Gastroesophageal sphincter (tissue), 4 donors: ENCODE measurements at regions not wholly inside any gene's neighbourhood (a gene's known extent, or its start where the extent isn't known, plus 50 kb on each side); places are given as distances from the start of the nearest gene placed in this dataset.

Experiments used
- ATAC-seq: fragments of 150-250 bp; one replicate; pipeline ENCODE4 v1.9.1; 2016; ENCODE audit warnings: mild to moderate bottlenecking, moderate library complexity
- H3K27ac ChIP-seq, 4 donors: fragments of 200-600 bp; sonication (generic) in 3 of 4; 1 replicate in 3 of 4; 2 replicates in 1 of 4; pipeline ENCODE4 v1.5.1; 2016 to 2019
- H3K27me3 ChIP-seq: fragments of 200-600 bp; sonication (generic); one replicate; pipeline ENCODE4 v1.5.1; 2019
- H3K36me3 ChIP-seq, 2 donors: fragments of 200-600 bp; sonication (generic); one replicate each; pipeline ENCODE4 v1.5.1; 2019; ENCODE audit warnings: control low read depth in 1 of 2
- H3K4me1 ChIP-seq, 3 donors: fragments of 200-600 bp; sonication (generic); 1 replicate in 2 of 3; 2 replicates in 1 of 3; pipeline ENCODE4 v1.5.1; 2016 to 2019; ENCODE audit warnings: control low read depth in 2 of 3
- H3K4me3 ChIP-seq, 2 donors: fragments of 200-600 bp; sonication (generic); one replicate each; pipeline ENCODE4 v1.5.1; 2019; ENCODE audit warnings: mild to moderate bottlenecking in 1 of 2, moderate library complexity in 1 of 2
- H3K9me3 ChIP-seq, 3 donors: fragments of 200-600 bp; sonication (generic); one replicate each; pipeline ENCODE4 v1.5.1; 2017 to 2019; ENCODE audit warnings: control low read depth in 2 of 3
- EP300 ChIP-seq: sonication (generic); formaldehyde crosslinking; IDR thresholded peaks from one replicate; pipeline ENCODE4 v1.6.1; 2017; ENCODE audit warnings: antibody characterized with exemption, mild to moderate bottlenecking
- POLR2A ChIP-seq, 2 donors: fragments of 450-650 bp; IDR thresholded peaks; one replicate each; pipeline ENCODE4 v1.6.1; 2017; ENCODE audit warnings: antibody characterized with exemption in 2 of 2, mild to moderate bottlenecking in 2 of 2, moderate library complexity in 1 of 2
- POLR2AphosphoS5 ChIP-seq: sonication (generic); formaldehyde crosslinking; IDR thresholded peaks from one replicate; pipeline ENCODE4 v1.6.1; 2017; ENCODE audit warnings: antibody characterized with exemption
- WGBS, 2 donors: methylation state at CpG; one replicate each; pipeline ENCODE4 v1.1.5; 2018; ENCODE audit warnings: low coverage in 1 of 2; 5-methylcytosine and 5-hydroxymethylcytosine counted together
- TF ChIP-seq, protein P1 (sequence below), 4 experiments: fragments of 200-600 bp in 2 of 4; fragments of 450-650 bp in 2 of 4; sonication (generic) in 1 of 4; IDR thresholded peaks; one replicate each; pipeline ENCODE4 v1.5.1; 2017 to 2019; ENCODE audit warnings: antibody characterized with exemption in 4 of 4, mild to moderate bottlenecking in 2 of 4, moderate library complexity in 2 of 4

DNA sequence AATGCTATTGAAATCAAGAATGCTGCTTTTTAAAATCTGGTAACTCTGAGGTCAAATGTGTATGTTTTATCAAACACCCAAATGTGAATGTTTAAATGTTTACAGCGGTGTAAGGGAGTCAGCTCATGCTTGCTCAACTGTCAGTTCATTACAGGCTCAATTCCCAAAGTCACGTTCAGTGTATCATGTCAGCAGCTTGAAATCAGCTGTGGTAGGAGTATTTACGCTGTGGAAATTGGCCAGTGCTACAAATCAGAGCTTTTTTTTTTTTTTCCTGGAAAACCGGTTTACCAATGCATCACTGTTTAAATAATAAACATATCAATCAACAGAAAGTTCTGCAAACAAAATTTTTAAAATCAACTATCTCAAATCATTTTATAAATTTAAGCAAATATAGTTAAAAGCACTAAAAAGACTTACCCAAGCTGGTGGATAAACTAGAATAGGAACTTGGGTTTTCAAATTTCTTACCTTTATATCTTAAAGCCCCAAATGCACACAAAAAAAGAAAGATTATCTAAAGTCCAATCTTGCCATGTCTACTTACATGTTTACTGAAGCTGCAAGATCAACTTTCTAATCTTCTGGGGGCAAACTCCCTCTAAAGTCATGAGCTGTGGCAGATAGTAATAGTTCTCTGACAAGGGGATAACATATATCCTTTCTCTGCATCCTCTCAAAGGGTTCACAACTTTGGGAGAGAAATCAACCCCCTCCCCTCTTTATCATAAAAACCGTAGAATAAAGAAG, 57.6 kb upstream of the GRAMD2B start:
- 63 to 72% methylated on average over 5 of the region's 5 CpGs for WGBS, 2 donors
- no peaks in the 10 kb centered on the region for H3K9me3 ChIP-seq
- H3K27ac ChIP-seq, result no peak overlapping the region
- H3K27me3 ChIP-seq, result no peaks in the 10 kb centered on the region
- TF ChIP-seq EP300, result no peak
- H3K4me1 ChIP-seq, result peaks cover 0 to 13% (median 0%) of the 10 kb centered on the region in 3 donors
- H3K4me3 ChIP-seq, result no peak overlapping the region
- H3K36me3 ChIP-seq, result no peaks in the 10 kb centered on the region
- no peak for ATAC-seq

- Histone ChIP-seq H3K4me1 (peaks cover 0 to 15% (median 0%) of the 10 kb centered on the region in 3 donors), H3K36me3 (no peaks in the 10 kb centered on the region), H3K9me3 (no peaks in the 10 kb centered on the region), H3K27me3 (no peaks in the 10 kb centered on the region), H3K27ac (no peak overlapping the region), H3K4me3 (no peak overlapping the region)
- no peak for TF ChIP-seq EP300
- no peak for ATAC-seq
- 100% methylated on average over 1 of the region's 1 CpG for WGBS, 2 donors
These were observed 57.0 kb upstream of the GRAMD2B start for GRCh38 chr5:126366199-126366560.

GRCh38 chr5:126368239-126368812, 54.9 kb upstream of the GRAMD2B start:
- TF ChIP-seq EP300 (no peak), POLR2AphosphoS5 (no peak), POLR2A (IDR thresholded peaks at IDR 0.05) (no peak)
- TF ChIP-seq, protein P1, sequence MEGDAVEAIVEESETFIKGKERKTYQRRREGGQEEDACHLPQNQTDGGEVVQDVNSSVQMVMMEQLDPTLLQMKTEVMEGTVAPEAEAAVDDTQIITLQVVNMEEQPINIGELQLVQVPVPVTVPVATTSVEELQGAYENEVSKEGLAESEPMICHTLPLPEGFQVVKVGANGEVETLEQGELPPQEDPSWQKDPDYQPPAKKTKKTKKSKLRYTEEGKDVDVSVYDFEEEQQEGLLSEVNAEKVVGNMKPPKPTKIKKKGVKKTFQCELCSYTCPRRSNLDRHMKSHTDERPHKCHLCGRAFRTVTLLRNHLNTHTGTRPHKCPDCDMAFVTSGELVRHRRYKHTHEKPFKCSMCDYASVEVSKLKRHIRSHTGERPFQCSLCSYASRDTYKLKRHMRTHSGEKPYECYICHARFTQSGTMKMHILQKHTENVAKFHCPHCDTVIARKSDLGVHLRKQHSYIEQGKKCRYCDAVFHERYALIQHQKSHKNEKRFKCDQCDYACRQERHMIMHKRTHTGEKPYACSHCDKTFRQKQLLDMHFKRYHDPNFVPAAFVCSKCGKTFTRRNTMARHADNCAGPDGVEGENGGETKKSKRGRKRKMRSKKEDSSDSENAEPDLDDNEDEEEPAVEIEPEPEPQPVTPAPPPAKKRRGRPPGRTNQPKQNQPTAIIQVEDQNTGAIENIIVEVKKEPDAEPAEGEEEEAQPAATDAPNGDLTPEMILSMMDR (IDR thresholded peaks at IDR 0.05), result no peak
- 70 to 77% methylated on average over 2 of the region's 2 CpGs for WGBS, 2 donors
- H3K4me3 ChIP-seq, result no peak overlapping the region
- H3K36me3 ChIP-seq, result no peaks in the 10 kb centered on the region
- no peak overlapping the region for H3K27ac ChIP-seq
- peaks cover 0 to 15% (median 0%) of the 10 kb centered on the region in 3 donors for H3K4me1 ChIP-seq
- H3K9me3 ChIP-seq, result no peaks in the 10 kb centered on the region
- no peaks in the 10 kb centered on the region for H3K27me3 ChIP-seq
- ATAC-seq, result no peak

DNA sequence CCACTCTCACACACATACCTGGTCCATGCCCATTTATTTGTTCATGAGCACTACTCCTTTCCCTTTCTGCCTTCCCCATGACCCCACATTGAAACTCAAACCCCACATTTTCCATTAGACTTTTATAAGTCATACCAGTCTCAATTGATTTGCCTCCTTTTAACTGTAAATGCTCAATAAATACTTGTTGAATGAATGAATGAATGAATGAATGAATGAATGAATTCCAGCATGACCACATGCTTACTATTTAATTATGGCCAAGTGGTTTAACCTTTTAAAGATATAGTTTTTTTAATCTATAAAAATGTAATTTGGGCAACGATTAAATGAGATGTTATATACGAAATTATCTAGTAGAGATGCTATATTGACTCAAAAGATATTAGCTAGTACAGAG, 54.1 kb upstream of the GRAMD2B start:
- Histone ChIP-seq H3K27me3 (no peaks in the 10 kb centered on the region), H3K36me3 (no peaks in the 10 kb centered on the region), H3K4me3 (no peak overlapping the region), H3K4me1 (peaks cover 0 to 15% (median 0%) of the 10 kb centered on the region in 3 donors), H3K9me3 (no peaks in the 10 kb centered on the region), H3K27ac (no peak overlapping the region)
- no peak for ATAC-seq
- 94 to 95% methylated on average over 2 of the region's 2 CpGs for WGBS, 2 donors
- TF ChIP-seq EP300, result no peak
- TF ChIP-seq POLR2A (IDR thresholded peaks at IDR 0.05), result no peak
- TF ChIP-seq POLR2AphosphoS5, result no peak
- TF ChIP-seq, protein P1 (IDR thresholded peaks at IDR 0.05), result no peak

DNA sequence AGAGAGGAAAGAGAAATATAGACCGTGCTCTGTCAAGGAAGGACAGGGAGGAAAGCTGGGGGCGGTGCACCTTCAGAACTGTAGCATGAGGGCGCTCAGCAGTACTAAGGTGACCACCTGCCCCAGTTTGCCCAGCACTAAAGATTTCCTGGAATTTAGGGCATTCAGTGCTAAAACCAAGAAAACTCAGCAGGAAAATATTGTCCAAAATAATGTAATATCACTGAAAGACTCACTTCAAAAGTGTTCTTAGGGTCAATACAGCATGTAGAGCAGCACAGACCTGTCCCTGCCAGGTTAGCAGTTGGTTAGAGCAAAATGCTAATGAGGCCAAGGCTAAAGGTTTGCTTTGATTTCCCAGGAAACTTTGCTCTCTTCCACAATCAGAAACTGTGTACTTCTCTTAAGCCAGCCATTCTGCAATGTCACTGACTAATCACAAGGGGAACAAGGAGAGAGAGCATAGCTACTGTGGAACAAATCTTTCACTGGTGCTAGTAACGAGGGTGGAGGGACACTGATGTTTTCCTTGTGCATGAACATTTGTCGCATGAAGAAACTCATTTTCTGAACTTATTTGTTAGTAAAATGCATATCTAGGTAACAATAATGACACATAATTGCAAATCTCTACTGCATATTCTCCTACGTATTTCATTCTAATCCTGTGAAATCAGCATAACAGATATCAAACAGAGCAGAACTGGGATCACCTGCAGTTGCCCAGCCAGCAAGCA, 53.0 kb upstream of the GRAMD2B start:
- WGBS, 2 donors, result 54 to 63% methylated on average over 5 to 6 of the region's 6 CpGs
- Histone ChIP-seq H3K36me3 (no peaks in the 10 kb centered on the region), H3K9me3 (no peaks in the 10 kb centered on the region), H3K4me3 (no peak overlapping the region), H3K27ac (peak overlapping the region in 2 of 4 donors; percentile 10 to 21), H3K27me3 (no peaks in the 10 kb centered on the region), H3K4me1 (peaks cover 0 to 15% (median 0%) of the 10 kb centered on the region in 3 donors)
- ATAC-seq, result no peak
- TF ChIP-seq, protein P1 (IDR thresholded peaks at IDR 0.05), result peak in 2 of 4 experiments; percentile 14 to 25
- TF ChIP-seq EP300, result no peak
